Amniotic stem cell (primary cell): ENCODE measurements at regions not wholly inside any gene's neighbourhood (a gene's known extent, or its start where the extent isn't known, plus 50 kb on each side); places are given as distances from the start of the nearest gene placed in this dataset.

Source experiments
- DNase-seq: peaks from one replicate; lab custom pipeline; 2025; lab: John Stamatoyannopoulos, UW

DNA sequence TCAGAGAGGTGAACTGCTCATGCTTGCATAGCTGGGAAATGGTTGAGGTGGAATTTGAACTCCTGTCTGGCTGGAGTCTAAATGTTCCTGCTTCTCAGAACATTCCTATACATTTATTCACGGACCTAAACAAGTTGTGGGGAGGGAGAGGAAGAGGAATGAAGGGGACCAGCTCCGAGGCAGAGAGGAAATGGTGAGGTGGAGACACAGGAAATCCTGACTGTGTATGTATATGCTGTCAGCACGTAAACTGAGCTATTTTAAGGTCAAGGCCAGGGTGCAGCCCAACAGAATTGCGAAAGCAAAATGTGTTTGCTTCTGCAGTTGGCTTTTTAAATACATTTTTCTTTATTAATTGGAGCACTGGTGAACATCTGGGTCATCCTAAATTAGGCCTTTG is 74.1 kb upstream of the POMGNT2 start:
- peak; percentile 47 for DNase-seq

DNA sequence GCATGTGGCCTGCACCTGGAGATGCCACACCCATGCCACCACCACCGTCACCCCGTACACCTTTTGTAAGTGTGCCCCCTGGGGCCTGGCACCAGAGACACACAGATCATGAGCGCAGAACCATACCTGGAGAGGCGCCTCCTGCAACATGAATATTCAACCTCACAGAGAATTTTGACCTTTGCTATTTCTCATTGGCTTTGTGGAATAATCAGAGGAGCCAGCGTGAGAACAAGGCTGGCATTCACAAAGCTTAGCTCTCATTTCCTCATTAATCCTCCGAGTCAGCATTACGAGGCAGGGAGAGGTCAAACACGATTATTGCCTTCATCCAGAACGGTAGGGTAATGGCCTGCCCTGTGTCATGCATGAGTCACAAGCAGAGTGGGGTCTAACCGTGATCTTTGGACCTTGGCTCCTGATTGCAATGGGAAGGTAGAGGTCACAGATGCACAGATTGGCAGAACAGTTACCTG is 73.0 kb upstream of the POMGNT2 start:
- no peak for DNase-seq

DNA sequence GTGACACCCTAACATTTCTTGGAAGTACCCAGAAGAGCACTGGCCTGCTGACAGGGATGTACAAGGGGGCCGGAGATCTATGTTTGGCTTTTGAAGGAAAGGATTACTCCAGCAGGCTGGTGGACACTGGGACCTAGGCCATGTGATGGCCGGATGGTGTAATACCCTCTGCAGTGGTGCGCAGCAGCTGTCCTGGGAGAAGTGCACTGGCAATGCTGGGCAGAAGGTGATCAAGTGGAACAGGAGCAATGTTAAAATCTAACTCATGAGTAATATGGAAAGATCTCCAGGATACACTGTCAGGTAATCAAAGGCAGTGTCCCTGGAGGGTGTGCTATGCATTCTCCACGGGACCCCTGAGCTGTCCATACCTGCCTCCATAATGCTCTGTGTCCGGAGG is 71.2 kb upstream of the POMGNT2 start:
- no peak for DNase-seq

DNA sequence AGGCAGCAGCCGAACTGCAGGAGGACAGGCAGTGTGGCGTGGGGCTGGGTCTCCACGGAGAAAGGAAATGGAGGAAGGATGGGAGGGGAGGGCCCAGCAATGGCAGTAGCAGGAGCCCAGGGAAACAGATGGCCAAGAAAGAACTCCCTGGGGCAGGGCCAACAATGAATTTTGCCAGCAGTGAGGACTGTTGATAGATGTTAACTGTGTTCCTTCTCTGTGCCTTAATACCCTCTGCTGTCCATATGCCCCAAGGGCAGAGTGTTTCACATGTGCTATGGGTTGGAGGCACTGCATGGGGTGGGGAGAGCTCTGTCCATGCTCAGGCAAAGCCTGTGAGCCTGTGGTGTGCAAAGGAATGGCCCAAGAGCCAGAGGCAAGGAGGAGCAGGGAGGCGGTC is 70.8 kb upstream of the POMGNT2 start:
- DNase-seq = no peak

DNA sequence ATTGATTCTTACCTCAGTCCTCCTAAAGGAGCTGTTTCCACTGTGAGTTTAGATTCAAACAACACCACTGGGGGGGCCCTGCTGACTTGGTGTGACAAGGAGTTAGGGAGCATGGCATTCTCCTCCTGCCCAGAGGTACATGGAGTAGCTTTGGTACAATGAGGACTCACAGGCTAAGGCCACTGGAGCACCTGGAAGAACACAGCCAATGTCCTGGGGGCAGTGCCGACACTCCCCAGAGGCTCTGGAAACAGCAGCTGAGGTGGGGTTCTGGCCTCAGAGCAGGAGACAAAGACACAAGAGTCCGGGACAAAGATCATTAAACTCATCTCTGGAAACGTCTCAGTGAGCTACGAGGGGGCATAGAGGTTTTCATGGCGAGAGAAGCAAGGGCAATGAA is 69.7 kb upstream of the POMGNT2 start:
- DNase-seq = no peak

DNA sequence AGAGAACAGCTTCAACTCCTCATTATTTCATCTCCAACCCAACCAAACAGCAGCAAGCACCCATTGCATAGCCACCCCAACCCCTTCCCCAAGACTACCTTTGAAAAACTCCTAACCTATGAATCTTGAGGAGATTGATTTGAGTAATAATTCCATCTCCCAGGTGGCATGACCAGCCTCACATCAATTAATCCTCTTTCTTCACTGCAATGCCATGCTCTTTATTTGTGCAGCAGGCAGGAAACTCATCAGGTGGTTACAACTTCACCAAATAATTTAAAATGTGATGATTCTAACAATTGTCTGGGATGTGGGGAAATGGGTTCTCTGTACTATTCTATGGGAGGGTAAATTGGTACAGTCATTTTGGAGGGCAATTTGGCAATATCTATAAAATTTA is 68.1 kb upstream of the POMGNT2 start:
- DNase-seq = no peak

DNA sequence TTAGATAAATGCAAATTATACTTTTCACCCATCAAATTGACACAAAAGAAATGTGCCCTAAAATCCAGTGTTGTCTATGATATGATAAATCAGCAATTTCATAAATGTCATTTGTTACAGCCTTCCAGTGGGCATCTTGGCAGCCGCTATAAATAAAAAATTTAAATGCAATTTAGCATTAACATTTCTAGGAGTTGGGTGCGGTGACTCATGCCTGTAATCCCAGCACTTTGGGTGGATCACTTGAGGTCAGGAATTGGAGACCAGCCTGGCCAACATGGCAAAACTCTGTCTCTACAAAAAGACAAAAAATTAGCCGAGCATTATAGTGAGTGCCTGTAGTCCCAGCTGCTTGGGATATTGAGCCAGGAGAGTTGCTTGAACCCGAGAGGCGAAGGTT is 65.9 kb upstream of the POMGNT2 start:
- DNase-seq = peak; percentile 25

DNA sequence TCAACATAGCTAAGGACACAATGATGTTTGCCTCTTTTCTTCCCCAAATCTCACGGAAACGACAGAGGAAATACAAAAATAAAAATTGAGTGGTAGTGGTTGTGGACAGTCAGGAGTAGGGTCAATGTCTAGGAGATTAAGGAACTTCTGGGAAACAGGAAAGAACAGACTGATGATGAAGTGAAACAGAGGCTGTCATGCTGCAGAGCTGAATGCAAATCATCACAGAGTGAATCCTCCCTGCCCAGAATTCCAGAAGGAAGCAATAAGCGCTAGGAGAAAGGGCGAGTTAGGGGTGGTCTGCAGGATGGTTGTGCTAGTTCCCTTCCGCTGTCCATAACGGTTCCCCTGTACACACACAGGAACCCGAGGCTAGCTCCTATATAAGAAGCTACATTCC is 64.7 kb upstream of the POMGNT2 start:
- no peak for DNase-seq

DNA sequence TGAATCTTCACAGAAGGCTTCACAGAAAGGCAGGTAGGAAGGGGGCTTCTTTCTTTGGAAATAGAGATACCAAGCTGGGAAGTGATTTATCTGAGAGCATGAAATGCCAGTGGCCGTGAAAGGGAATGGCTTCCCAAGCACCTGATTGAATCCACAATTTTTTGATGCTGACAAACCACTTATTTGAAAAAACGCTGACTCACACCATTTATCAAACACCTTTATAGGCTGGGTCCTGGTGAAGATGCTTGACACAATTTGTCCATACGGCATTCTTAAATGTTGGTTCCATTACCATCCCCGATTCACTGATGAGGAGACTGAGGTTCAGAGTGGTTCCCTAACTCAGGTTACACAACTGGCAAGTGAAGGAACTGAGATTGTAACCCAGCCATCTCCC is 64.1 kb upstream of the POMGNT2 start:
- DNase-seq = no peak

DNA sequence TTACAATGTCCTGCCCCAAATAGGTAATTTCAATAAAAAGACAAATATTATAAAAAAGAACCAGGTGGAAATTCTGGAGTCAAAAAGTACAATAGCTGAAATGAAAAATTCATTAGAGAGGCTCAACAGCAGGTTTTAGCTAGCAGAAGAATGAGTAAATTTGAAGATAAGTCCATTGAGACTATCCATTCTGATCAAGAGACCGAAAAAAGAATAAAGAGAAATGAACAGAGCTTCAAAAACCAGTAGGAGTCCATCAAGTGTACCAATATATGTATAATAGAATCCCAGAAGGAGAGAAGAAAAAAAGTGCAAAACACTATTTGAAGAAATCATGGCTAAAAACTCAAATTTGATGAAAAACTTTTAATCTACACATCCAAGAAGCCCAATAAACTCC is 60.5 kb upstream of the POMGNT2 start:
- DNase-seq = no peak

DNA sequence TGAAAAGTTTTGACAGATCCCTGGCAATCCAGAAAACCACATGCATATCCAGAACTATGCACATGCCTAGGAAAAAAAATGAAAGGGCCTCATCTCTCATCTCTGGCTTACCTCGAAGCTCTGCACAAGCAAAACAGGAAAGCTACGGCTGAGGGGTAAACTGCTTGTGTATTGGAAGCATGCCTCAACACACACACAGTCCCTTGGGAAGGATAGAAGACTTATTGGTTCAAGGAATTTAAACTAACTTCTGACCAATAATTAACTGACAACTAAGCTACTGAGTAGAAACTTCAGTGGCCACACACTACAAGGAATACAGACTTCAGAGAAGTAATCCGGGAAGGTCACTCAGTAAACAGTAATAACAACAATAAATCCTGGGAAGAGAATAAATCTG is 59.9 kb upstream of the POMGNT2 start:
- no peak for DNase-seq

DNA sequence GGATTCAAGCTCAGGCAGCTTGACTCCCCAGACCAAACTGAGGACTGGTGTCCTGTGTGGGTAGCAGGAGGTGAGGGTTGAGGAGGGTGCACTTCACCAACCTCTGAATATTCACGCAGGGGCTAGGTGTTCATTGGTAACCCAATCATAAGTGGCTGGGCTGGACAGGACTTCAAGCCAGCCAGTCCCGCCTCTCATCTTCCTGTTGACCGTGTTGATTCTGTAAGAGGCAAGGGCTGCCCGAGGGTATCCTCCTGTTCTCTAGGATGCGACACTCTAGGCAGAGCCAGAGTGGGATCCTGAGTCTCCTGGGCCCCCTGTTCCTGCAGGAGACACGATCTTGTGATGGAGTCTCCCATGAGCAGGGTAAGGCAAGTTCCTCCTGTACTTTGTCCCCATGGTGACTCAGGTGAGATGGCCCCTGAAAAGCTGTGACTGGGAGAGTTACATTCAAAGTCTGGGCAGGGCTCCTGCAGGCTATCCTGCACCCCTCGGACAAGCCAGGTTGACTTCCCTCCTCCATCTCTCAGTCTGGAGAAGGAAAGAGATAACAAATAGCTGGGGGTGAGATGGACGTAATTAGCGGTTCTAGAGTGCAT is 58.1 kb upstream of the POMGNT2 start:
- DNase-seq = no peak

DNA sequence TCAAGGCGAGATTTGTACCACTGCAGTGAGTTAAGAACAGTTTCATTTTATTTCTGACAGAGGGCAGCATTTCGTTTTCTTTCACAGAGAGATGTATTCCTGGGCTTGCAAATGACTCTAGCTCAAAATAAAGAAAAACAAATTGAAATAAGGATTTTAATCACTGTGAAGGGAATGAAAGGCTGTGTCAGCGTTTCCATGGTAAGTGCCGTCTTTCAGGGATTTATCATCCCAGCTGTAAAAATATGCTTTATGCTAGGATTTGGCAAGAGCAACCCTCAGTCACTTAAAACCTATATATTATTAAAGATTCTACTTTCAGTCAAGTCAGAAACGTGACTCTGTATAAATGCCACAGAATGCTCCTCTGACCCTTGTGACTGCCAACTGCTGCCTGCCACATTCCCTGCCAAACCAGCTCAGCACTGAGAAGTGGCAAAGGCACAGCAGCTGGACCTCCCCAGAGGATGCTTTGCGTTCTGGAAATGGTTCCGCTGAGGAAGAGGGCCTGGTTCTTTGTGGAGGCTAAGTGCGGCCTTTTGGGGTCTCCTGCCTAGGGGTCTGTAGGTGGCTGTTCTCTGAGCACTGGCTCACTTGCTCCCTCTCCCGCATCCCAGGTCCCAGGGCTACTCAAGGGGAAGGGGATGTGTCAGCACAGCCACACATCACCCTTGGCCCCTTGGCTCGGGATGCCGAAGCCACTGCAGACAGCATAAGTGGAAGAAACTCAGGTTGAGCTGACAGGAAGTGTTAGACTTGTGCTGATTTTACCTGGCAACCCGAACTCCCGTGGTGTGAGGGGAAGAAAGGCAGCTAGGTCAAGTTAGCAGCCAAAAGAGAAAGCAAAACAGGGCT is 56.6 kb upstream of the POMGNT2 start:
- DNase-seq = peak; percentile 53

DNA sequence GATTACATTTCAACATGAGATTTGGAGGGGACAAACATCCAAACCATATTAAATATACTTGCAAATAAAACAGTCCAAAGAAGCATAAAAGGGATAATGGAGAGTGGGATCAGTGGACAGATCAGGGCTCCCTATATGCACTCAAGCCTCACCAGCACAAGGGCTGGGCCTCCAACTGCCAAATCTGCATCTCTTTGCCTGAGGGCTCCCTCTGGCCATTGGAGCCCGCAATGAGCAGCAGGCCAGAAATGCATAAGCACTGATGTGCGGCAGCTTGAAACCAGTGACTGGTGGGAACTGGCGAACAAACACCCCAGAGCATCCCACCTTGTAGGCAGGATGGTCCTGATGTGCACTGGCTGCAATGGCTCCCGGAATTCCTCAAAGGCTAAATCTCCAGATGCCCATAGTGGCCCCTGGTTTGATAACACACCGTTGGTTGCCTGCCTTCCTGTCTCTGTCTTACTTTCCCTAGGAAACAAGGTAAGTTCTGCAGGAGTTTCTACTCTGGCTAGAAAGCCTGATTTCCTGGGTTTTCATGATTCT is 55.9 kb upstream of the POMGNT2 start:
- no peak for DNase-seq

DNA sequence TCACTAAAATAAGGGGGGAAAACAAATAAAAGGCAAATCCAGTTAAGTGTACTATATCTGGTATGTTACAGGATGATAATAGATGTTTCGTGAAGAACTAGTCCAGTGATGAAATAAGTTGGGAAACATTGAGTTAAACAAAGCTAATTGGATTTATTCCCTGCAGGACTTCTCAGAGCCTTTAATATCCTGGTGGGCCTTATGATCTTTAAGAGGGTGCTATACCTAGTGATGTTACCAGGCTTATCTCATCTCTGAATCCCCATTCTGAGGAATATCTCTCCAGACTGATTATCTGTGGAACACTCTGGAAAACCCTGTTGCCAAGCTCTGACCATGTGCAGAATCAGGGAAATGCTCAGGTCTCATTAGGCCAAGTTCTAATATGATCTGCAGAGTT is 54.8 kb upstream of the POMGNT2 start:
- DNase-seq = no peak

DNA sequence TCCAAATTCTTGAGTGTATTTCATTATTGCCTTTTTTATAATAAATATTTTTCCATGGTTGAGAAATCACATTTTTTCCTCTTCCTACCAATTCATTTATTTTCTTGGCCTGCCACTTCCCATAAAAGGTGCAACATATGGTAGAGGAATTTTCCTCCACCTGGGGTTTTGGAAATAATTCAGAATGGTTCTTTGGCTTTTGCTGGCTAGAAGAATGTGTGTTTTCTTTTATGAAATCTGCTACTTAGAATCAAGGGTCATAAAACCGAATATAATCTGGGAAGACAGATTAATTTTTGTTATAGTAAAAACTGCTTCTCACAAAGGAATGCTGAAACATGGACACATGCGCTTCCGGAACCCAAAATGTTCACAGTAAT is 54.0 kb upstream of the POMGNT2 start:
- DNase-seq = no peak

DNA sequence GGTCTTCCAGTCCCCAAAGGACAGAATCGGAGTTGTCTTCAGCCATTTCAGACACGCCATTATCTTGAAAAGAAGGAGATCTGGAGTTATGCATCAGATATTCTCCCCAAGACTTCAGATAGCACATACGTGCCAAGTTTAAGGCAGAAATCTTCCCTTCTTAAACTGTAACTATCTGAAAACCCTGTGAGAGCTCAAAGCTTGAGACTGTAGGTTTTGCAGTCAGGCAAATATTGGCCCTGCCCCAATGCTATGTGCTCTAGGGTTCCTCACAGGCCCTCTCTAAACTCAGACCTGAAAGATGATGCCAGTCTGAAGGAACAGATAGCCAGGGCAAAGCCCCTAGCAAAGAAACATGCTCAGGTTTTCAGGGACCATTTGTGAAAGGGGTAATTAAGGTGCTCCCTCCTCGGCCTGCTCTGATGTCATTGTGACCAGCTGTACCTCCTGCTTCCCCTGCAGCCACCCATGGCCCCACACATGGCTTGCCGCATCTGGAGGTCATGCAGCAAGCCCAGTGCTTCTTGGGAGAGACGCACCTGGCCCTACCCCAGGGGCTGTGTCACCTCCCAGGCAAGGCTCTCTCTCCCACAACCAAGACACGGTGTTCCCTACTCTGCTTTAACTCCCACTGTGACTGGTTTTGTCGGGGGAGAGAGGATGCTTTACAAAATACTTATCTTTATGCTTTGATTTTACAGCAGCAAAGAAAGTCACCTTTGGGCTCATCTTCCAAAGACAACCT is 53.4 kb upstream of the POMGNT2 start:
- no peak for DNase-seq

DNA sequence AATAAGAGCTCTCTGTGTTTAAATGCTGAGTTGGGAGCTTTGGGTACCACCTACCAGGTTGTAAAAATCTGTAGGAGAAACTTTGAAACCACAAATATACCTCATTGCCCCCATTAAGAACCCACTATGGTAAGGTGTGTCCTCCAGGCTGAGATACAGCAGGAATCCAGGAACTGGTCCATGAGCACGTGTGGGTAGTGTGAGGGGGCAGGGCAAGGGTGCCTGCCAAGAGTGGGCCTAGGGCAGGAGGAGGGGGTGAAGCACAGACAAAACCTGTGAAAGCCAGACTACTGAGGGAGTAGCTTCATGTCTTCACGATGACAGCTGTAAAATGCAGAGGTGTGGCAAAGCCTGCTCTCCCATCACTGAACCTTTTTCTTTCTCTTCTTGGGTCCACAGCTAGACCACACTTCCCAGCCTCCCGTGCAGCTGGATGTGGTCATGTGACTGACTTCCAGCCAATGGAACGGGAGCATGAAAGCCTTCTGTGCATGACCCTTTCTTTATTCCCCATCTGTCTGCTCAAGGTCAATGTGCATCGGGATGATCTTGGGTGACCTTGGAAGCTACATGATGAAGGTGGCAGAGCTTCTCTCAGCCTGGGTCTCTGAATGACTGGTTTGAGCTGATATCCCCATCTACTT is 51.1 kb upstream of the POMGNT2 start:
- DNase-seq = no peak

DNA sequence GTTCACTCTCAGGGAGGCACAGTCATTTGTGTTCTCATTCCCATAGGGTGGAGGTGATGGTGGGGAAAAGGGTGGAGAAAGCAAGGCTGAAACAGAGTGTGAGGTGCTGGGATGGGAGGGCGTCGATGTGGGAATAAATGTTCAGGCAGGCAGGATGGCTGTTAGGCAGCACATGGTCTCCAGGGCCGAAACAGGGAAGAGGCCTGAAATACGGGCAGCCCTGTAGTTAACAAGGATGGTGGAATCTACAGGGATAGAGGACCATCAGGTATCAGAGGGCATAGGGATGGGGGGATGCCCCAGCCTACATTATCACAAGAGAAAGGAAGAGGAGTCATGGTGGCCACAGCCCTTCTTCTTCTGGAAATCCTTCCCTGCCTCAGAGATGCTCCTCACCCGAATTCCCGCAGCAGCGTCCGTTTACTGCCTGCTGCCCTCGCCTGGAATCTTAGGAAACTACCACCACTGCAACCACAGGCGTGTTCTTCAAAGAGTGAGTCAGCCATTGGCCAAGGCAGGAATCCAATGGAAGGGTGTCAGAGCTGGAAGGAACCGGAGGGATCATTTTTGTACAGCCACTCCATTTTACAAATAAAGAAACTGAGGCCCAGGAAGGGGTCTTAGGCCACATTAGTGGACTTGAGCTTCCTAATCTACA is 49.7 kb upstream of the POMGNT2 start:
- peak; percentile 62 for DNase-seq
